GM19099 (cell line): ENCODE measurements at regions not wholly inside any gene's neighbourhood (a gene's known extent, or its start where the extent isn't known, plus 50 kb on each side); places are given as distances from the start of the nearest gene placed in this dataset.

Experiments used
- POLR2A ChIP-seq: IDR thresholded peaks from 3 replicates; pipeline ENCODE4 v1.6.1; 2011; ENCODE audit warnings: low read depth; ENCODE audit not compliant: insufficient read length; ENCODE audit errors: extremely low read depth

DNA sequence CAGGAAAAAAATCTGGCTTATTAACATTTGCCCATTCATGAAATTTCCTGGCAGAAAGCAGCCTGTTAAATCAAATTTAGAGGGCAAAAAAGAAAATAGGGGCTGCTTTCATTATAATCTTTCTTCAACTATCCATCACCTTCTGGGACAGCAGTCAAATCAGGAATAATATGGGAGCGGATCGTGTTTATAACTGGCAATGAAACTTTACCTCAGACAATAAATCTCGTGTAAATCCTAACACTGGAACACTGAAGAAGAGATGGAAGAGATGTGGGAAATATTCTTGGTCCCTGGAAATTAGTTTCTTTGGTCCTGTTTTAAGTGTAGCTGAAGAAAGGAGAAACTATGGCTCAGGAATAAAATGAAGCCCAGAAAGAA is 77.5 kb upstream of the SERTAD2 start:
- TF ChIP-seq POLR2A = no peak

DNA sequence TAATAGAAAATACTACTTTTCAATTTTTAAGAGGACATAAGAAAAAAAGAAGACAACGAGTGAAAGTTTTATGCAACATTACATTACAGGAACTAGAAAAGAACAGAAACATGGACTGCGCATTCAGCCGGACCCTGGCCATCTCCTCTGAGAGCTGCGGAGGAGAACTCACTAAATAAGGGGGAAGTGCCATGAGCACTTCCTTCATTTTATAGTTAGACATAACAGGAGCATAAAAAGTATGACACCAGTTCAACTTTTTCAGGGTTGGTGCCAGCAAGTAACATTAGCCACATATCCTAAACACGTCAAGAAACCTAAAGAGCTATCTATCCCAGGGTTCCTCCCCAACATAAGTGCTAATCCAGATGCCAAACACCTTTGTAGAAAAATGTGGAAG is 78.0 kb upstream of the SERTAD2 start:
- no peak for TF ChIP-seq POLR2A

DNA sequence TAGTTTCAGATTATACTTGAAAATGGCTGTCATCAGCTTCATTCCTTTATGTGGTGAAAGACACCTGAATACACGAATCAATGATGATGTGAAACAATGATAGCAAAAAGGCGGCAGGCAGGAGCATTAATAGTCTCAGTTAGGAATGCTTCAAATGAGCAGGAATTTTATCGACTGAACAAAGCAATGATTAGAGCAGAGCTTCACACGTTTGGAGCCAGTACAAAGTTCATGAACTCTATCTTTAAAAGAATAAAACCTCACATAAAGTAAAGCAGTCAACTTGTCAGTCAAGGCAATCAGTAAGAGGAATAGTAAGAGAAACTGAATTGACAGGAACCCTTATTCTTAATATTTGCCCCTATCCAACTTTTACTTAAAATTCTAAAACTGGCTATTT is 78.4 kb upstream of the SERTAD2 start:
- TF ChIP-seq POLR2A = no peak

DNA sequence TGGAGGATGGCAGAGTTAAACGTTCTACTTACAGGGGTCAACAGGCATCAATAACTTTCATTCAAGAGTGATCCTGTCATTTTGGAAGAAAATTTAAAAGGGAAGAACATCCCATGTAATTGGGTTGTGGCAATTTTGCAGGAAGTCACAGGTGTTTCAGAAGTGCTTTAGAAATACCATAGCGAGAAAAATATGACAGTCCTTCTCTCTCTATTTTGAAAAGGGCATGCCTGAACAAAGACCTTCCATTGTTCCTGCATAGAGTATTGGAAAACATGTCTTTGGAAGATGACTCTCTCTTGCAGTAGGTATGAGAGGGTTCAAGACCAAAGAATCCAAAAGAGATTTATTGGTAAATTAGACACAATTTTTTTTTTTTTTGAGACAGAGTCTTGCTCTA is 81.8 kb upstream of the SERTAD2 start:
- TF ChIP-seq POLR2A = no peak

DNA sequence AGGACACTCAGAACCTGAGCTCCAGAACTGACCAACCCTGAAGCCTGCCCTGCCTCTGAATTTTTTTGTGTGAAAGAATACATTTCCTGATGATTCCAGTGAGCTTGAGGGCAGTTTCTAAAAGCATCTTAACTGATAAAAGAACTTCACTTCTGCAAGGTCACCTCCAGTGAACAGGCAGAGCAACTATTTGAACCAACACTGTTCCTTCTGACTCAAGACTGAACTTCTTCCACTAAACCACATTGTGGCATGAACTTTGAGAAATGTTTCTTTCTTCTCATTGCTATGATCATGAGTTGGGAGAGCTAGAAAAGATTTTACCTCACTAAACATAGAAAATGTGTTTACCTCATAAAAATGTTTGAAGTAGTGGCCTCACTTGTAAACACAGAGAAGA is 83.8 kb upstream of the SERTAD2 start:
- no peak for TF ChIP-seq POLR2A

DNA sequence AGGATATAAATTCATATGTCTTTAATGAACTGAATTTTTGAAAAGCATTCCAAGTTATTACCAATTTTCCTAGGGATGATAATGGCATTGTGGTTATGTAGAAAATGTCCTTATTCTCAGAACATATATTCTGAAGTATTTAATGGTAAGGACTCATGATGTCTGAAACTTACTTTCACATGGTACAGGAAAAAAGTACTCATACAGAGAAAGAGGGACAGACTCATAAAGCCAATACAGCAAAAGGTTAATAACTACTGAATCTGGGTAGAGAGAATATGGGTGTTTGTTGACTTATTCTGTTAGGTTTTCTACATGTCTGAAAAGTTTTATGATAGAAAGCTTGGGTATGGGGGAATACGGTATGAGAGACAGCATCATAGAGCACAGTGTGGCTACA is 84.3 kb upstream of the SERTAD2 start:
- no peak for TF ChIP-seq POLR2A

DNA sequence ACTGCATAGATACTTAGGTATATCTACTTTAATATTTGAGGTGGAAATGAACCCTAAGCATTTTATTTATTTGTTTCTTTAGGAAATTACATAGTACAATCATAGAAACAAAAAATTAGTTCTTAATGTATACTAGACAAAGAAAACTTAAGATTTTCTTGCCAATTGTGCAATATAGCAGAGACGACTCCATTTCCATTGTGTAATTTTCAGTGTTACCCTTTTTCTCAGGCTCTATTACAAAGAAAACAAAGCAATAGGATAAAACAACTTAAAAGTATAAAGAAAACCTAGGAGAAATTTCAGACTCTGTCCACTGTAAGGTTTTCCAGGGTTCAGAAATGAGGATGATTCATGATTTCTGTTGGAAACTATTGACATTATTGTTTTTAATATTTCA is 89.0 kb upstream of the SERTAD2 start:
- TF ChIP-seq POLR2A = no peak

GRCh38 chr2:64743739-64744330 is 90.1 kb upstream of the SERTAD2 start:
- TF ChIP-seq POLR2A = no peak

GRCh38 chr2:64745562-64745961 is 91.8 kb upstream of the SERTAD2 start:
- no peak for TF ChIP-seq POLR2A

GRCh38 chr2:64748147-64748546 is 94.4 kb upstream of the SERTAD2 start:
- no peak for TF ChIP-seq POLR2A

DNA sequence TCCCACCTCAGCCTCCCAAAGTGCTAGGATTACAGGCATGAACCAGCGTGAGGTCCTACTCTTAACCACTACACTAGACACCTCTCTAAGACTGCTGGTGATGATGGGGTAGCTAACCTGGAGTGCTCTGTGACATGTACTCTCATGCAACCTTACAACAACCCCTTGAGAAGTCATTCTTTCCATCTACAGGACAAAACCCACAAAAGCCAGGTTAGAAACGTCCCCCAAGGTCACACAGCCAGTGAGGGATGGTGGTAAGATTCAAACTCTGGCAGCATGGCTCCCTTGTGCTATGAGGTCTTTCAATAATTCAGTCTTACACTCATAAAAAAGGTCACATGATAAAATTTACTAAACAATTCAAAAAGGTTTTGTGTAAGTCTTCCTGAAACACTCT is 94.8 kb upstream of the SERTAD2 start:
- TF ChIP-seq POLR2A = no peak

DNA sequence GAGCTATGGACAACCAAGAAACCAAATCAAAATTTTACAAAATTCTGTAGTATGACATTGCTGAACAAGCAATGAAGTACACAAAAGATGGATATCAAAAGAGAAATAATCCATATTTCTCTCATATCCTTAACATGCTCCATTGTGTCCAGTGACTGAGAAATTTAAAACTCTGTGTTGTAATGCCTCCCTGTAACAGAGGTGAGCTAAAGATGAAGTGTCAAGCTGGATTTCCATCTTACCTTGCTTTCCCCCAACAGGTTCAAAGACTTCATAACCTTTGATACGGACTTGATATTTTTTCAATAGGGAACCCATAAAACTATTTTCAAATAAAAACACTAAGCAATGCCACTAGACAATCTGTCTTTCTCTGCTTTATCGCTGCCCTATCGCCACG is 95.7 kb upstream of the SERTAD2 start:
- TF ChIP-seq POLR2A = no peak

GRCh38 chr2:64750001-64750816 is 96.5 kb upstream of the SERTAD2 start:
- TF ChIP-seq POLR2A = peak; percentile 24

- TF ChIP-seq POLR2A = peak; percentile 97
Observed at GRCh38 chr2:64750817-64751285, 97.1 kb upstream of the SERTAD2 start.

DNA sequence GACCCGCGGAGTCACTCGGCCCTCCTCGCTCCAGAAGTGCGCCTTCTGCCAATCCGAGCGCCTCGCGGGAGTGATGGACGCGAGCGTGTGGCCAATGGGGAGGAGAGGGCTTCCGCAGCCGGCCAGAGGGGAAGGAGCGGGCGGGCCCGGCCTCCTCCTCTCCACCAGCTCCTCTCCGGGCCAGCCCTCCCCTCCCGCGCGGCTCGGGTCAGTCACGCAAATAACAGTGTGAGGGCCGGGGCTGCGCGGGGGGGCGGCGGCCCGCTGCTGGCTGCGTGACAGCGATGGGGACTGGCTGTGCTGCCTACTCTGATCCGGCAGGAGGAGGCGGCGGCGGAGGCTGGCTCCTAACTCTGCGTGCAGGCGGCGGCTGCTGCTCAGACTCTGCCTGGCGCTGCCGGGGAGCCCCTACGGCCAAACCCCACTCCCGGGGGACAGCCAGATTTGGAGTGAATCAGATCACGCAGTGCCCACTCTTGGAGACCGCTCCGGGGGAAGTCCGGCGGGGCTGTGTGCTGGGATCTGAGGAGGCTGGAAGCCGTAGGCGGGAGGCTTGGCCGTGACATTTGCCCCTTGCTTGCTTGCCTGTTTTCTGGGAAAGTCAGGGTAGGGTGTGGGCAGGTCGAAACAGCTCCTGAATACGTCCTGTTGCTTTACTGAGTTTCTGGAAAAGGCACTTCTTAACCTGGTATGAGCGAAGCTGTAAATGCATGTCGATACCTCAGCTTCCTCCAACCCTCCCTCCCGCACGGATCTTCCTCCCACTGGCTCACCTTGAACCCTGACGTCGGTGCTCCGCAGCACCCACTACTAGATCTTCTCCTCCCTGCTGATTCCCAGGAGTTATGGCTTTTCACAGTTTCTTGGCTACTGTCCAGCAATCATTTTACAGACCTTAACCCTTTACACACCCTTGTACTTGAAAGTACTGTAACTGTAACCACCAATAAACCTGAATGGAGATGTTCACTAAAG is 97.9 kb upstream of the SERTAD2 start:
- TF ChIP-seq POLR2A = peak; percentile 71
